ENCODE measurements at regions not wholly inside any gene's neighbourhood (a gene's known extent, or its start where the extent isn't known, plus 50 kb on each side); places are given as distances from the start of the nearest gene placed in this dataset.

DNA sequence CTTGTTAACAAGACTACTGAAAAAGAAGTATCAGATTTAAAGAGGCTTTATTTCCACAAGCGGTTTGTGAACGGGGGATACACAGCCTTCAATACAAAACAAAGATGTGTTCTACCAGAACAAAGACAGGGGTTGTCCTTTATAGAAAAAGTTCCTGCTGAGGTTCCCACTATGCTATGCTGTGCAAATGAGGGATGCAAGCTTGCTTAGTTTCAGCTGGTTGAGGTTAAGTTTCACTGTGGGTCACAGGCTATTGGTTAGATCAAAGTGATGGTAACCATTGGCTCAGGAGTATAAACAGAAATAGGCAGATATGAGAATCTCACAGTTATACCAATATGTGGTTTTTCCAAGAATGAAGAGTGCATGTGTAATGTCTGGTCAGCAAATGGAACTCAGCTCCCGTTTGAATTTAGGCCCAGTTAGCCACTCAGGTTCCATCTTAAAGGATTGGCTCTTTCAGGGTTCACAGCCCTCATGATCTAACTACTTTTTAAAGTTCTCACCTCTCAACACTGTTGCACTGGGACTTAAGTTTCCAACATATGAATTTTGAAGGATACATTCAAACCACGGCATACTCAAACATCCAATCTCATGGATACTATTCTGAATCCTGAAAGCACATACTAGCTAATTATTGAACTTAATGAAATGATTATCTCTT, 215.4 kb upstream of the DCN start:
- TF ChIP-seq, protein P1, sequence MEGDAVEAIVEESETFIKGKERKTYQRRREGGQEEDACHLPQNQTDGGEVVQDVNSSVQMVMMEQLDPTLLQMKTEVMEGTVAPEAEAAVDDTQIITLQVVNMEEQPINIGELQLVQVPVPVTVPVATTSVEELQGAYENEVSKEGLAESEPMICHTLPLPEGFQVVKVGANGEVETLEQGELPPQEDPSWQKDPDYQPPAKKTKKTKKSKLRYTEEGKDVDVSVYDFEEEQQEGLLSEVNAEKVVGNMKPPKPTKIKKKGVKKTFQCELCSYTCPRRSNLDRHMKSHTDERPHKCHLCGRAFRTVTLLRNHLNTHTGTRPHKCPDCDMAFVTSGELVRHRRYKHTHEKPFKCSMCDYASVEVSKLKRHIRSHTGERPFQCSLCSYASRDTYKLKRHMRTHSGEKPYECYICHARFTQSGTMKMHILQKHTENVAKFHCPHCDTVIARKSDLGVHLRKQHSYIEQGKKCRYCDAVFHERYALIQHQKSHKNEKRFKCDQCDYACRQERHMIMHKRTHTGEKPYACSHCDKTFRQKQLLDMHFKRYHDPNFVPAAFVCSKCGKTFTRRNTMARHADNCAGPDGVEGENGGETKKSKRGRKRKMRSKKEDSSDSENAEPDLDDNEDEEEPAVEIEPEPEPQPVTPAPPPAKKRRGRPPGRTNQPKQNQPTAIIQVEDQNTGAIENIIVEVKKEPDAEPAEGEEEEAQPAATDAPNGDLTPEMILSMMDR (IDR thresholded peaks at IDR 0.05) = no peak
- TF ChIP-seq POLR2AphosphoS5 (IDR thresholded peaks at IDR 0.05; ENCODE audit: insufficient read depth in 1 of 2, low read depth in 1 of 2) (no peak), POLR2A (IDR thresholded peaks at IDR 0.05) (no peak)
